ENCODE measurements at regions not wholly inside any gene's neighbourhood (a gene's known extent, or its start where the extent isn't known, plus 50 kb on each side); places are given as distances from the start of the nearest gene placed in this dataset.
"Not testable (repeated sequence)": the region's sequence is repeated elsewhere in the genome, so short reads cannot be mapped to it uniquely, and the experiment has no call there.

DNA sequence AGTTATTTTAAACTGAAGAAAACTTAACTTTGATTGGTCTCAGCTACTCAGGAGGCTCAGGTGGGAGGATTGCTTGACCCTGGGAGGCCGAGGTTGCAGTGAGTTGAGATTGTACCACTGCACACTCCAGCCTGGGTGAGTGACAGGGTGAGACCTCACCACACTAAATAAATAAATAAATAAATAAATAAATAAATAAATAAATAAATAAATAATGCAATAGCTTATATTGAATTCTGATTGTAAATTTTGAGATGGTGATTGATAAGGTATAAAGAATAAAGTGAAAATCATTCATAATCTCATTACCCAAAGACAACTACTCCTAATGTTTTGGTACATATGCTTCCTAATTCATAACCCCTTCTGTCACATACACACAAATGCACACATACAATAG is 58.1 kb downstream of the TUBA3C start:
- no peak for ATAC-seq
- TF ChIP-seq ZFP3 (CRISPR knock-in tag; IDR thresholded peaks at IDR 0.05) (no peak), ZFP30 (CRISPR knock-in tag; IDR thresholded peaks at IDR 0.05) (no peak), OSR1 (CRISPR knock-in tag; IDR thresholded peaks at IDR 0.05) (no peak), SNAI2 (CRISPR knock-in tag; IDR thresholded peaks at IDR 0.05) (no peak), TCF4 (CRISPR knock-in tag; IDR thresholded peaks at IDR 0.05; ENCODE audit: borderline replicate concordance) (no peak), ZNF70 (CRISPR knock-in tag; IDR thresholded peaks at IDR 0.05) (no peak), ZNF565 (CRISPR knock-in tag; conservative IDR thresholded peaks at IDR 0.05; ENCODE audit: low read depth) (no peak), PPARA (CRISPR knock-in tag; IDR thresholded peaks at IDR 0.05; ENCODE audit: borderline replicate concordance) (no peak), ISL1 (CRISPR knock-in tag; IDR thresholded peaks at IDR 0.05) (no peak), GLIS3 (CRISPR knock-in tag; IDR thresholded peaks at IDR 0.05) (no peak), TOX (CRISPR knock-in tag; IDR thresholded peaks at IDR 0.05; ENCODE audit: borderline replicate concordance) (no peak)
- TF ChIP-seq, protein P1, sequence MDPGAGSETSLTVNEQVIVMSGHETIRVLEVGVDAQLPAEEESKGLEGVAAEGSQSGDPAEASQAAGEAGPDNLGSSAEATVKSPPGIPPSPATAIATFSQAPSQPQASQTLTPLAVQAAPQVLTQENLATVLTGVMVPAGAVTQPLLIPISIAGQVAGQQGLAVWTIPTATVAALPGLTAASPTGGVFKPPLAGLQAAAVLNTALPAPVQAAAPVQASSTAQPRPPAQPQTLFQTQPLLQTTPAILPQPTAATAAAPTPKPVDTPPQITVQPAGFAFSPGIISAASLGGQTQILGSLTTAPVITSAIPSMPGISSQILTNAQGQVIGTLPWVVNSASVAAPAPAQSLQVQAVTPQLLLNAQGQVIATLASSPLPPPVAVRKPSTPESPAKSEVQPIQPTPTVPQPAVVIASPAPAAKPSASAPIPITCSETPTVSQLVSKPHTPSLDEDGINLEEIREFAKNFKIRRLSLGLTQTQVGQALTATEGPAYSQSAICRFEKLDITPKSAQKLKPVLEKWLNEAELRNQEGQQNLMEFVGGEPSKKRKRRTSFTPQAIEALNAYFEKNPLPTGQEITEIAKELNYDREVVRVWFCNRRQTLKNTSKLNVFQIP (CRISPR knock-in tag; IDR thresholded peaks at IDR 0.05; ENCODE audit: borderline replicate concordance, low read depth): no peak

- no peak for TF ChIP-seq CSRNP3 (CRISPR knock-in tag; IDR thresholded peaks at IDR 0.05)
- TF ChIP-seq ISL1 (CRISPR knock-in tag; IDR thresholded peaks at IDR 0.05): no peak
- ATAC-seq: no peak
Measured at GRCh38 chr13:19117913-19118739, 63.5 kb downstream of the TUBA3C start.

DNA sequence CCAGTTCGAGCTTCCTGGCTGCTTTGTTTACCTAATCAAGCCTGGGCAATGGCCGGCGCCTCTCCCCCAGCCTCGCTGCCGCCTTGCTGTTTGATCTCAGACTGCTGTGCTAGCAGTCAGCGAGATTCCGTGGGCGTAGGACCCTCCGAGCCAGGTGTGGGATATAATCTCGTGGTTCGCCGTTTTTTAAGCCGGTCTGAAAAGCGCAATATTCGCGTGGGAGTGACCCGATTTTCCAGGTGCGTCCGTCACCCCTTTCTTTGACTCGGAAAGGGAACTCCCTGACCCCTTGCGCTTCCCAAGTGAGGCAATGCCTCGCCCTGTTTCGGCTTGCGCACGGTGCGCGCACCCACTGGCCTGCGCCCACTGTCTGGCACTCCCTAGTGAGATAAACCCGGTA is 72.4 kb downstream of the TUBA3C start:
- not testable (repeated sequence) for ATAC-seq

DNA sequence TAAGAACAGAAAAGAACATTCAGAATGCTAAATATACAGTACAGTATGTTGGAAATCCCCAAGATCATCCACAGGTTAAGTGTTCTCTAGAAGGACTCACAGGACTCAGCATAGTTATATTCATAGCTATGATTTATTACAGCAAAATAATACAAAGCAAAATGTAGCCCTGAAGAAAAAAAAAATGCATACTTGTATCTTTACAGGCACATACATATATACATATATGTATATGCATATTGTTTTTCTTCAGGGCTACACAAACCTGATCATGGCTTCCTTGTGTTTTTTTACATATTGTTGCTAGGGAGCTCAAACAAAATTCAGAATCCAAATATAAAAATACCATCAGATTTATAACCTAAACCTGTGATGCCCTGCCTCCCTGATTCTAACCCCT is 78.5 kb downstream of the TUBA3C start:
- TF ChIP-seq TSHZ2 (CRISPR knock-in tag; IDR thresholded peaks at IDR 0.05): no peak
- no peak for TF ChIP-seq ESRRG (CRISPR knock-in tag; IDR thresholded peaks at IDR 0.05)
- TF ChIP-seq GLIS3 (CRISPR knock-in tag; IDR thresholded peaks at IDR 0.05): no peak
- no peak for TF ChIP-seq CSDC2 (CRISPR knock-in tag; IDR thresholded peaks at IDR 0.05)
- TF ChIP-seq PPARA (CRISPR knock-in tag; IDR thresholded peaks at IDR 0.05; ENCODE audit: borderline replicate concordance): no peak
- TF ChIP-seq TCF4 (CRISPR knock-in tag; IDR thresholded peaks at IDR 0.05; ENCODE audit: borderline replicate concordance): no peak
- no peak for TF ChIP-seq CSRNP3 (CRISPR knock-in tag; IDR thresholded peaks at IDR 0.05)
- no peak for TF ChIP-seq ZC3H10 (CRISPR knock-in tag; IDR thresholded peaks at IDR 0.05)
- TF ChIP-seq RARB (CRISPR knock-in tag; IDR thresholded peaks at IDR 0.05): no peak
- TF ChIP-seq, protein P1 (CRISPR knock-in tag; IDR thresholded peaks at IDR 0.05; ENCODE audit: borderline replicate concordance, low read depth): no peak
- no peak for TF ChIP-seq ZNF8 (CRISPR knock-in tag; IDR thresholded peaks at IDR 0.05)
- no peak for TF ChIP-seq ISL1 (CRISPR knock-in tag; IDR thresholded peaks at IDR 0.05)
- no peak for TF ChIP-seq SNAI2 (CRISPR knock-in tag; IDR thresholded peaks at IDR 0.05)
- TF ChIP-seq CREB5 (CRISPR knock-in tag; IDR thresholded peaks at IDR 0.05; ENCODE audit: low read depth): no peak
- no peak for TF ChIP-seq ZFP30 (CRISPR knock-in tag; IDR thresholded peaks at IDR 0.05)
- TF ChIP-seq, protein P2, sequence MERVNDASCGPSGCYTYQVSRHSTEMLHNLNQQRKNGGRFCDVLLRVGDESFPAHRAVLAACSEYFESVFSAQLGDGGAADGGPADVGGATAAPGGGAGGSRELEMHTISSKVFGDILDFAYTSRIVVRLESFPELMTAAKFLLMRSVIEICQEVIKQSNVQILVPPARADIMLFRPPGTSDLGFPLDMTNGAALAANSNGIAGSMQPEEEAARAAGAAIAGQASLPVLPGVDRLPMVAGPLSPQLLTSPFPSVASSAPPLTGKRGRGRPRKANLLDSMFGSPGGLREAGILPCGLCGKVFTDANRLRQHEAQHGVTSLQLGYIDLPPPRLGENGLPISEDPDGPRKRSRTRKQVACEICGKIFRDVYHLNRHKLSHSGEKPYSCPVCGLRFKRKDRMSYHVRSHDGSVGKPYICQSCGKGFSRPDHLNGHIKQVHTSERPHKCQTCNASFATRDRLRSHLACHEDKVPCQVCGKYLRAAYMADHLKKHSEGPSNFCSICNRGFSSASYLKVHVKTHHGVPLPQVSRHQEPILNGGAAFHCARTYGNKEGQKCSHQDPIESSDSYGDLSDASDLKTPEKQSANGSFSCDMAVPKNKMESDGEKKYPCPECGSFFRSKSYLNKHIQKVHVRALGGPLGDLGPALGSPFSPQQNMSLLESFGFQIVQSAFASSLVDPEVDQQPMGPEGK (CRISPR knock-in tag; IDR thresholded peaks at IDR 0.05; ENCODE audit: borderline replicate concordance): no peak
- no peak for ATAC-seq
